Endothelial cell of umbilical vein (primary cell): ENCODE measurements at regions not wholly inside any gene's neighbourhood (a gene's known extent, or its start where the extent isn't known, plus 50 kb on each side); places are given as distances from the start of the nearest gene placed in this dataset.

Experiments used
- BruUV-seq: library from RNA; stranded (reverse); fragments of 400-500 nt; replicated peaks from 2 replicates; lab custom pipeline; 2021; lab: Mats Ljungman, UMichigan
- CTCF ChIA-PET: fragments of 300-600, 350-600 bp; sonication (Branson Sonifier 250); formaldehyde crosslinking; loops from one replicate; lab custom pipeline; 2021; ENCODE audit warnings: antibody characterized with exemption, inconsistent platforms; lab: Charles Lee
- POLR2A ChIA-PET: fragments of 300-600, 350-600 bp; sonication (Branson Sonifier 250); formaldehyde crosslinking; loops from one replicate; lab custom pipeline; 2021; ENCODE audit warnings: antibody characterized with exemption, inconsistent platforms; lab: Charles Lee
- DNase-seq: peaks from one replicate; pipeline ENCODE4 v3.0.0-alpha.2; 2011; ENCODE audit warnings: low read depth, low spot score
- FAIRE-seq: peaks from 2 replicates; lab custom pipeline; 2011; peaks lifted over from hg19 to GRCh38; lab: Jason Lieb, UNC
- H2AFZ ChIP-seq: 2 replicates; pipeline ENCODE4 v1.6.0; 2012; ENCODE audit warnings: low read depth, low read length, control low read depth, inconsistent platforms
- H3K27ac ChIP-seq: 2 replicates; pipeline ENCODE4 v1.5.1; 2011; ENCODE audit warnings: low read depth, mild to moderate bottlenecking, control low read depth, low read length, moderate library complexity; ENCODE audit not compliant: insufficient read depth
- H3K27me3 ChIP-seq, 2 experiments: 2 replicates each; pipeline versions ENCODE4 v1.6.0 to v1.6.1; 2011; ENCODE audit warnings: low read length in 2 of 2, mixed read lengths in 1 of 2; ENCODE audit not compliant: control insufficient read depth in 2 of 2, insufficient read depth in 2 of 2
- H3K36me3 ChIP-seq, 2 experiments: 2 replicates in 1 of 2; 3 replicates in 1 of 2; pipeline ENCODE4 v1.5.1; 2011; ENCODE audit warnings: low read length in 2 of 2, mild to moderate bottlenecking in 1 of 2, moderate library complexity in 1 of 2; ENCODE audit not compliant: control insufficient read depth in 2 of 2, insufficient read depth in 2 of 2; ENCODE audit errors: extremely low read depth in 1 of 2
- H3K4me1 ChIP-seq: 3 replicates; pipeline ENCODE4 v1.5.1; 2011; ENCODE audit warnings: mild to moderate bottlenecking, low read length; ENCODE audit not compliant: control insufficient read depth, insufficient read depth; ENCODE audit errors: extremely low read depth
- H3K4me2 ChIP-seq: 2 replicates; pipeline ENCODE4 v1.6.1; 2011; ENCODE audit warnings: low read length, control low read depth, mixed read lengths; ENCODE audit not compliant: insufficient read depth
- H3K4me3 ChIP-seq, 3 experiments: fragments of 200-600 bp in 1 of 3; sonication (generic), shearing (Covaris generic) in 1 of 3; replicated peaks in 1 of 3; 2 replicates each; pipeline ENCODE4 v1.5.1; 2011 to 2016; ENCODE audit warnings: control low read depth in 3 of 3, low read length in 3 of 3, mild to moderate bottlenecking in 2 of 3, inconsistent platforms in 1 of 3, low read depth in 1 of 3, moderate library complexity in 1 of 3; ENCODE audit not compliant: insufficient read depth in 1 of 3
- H3K79me2 ChIP-seq: 2 replicates; pipeline ENCODE4 v1.6.0; 2012; ENCODE audit warnings: low read length, inconsistent platforms; ENCODE audit not compliant: control insufficient read depth, insufficient read depth
- H3K9ac ChIP-seq: replicated peaks from 2 replicates; pipeline ENCODE3; 2011; ENCODE audit warnings: low read length, control low read depth; ENCODE audit not compliant: insufficient read depth; ENCODE audit errors: extremely low read depth
- H3K9me1 ChIP-seq: replicated peaks from 3 replicates; pipeline ENCODE4 v1.6.0; 2011; ENCODE audit warnings: mild to moderate bottlenecking, low read length; ENCODE audit not compliant: control insufficient read depth, insufficient read depth; ENCODE audit errors: extremely low read depth
- H3K9me3 ChIP-seq: replicated peaks from 2 replicates; pipeline ENCODE4 v1.5.1; 2012; ENCODE audit warnings: low read length, inconsistent platforms; ENCODE audit not compliant: control insufficient read depth, insufficient read depth
- H4K20me1 ChIP-seq: replicated peaks from 2 replicates; pipeline ENCODE3; 2011; ENCODE audit warnings: mild to moderate bottlenecking, low read length; ENCODE audit not compliant: control insufficient read depth, insufficient read depth; ENCODE audit errors: extremely low read depth
- CTCF ChIP-seq, 2 donors: IDR thresholded peaks; 1 replicate in 1 of 2; 2 replicates in 1 of 2; pipeline ENCODE4 v1.5.1; 2011; ENCODE audit warnings: low read length in 2 of 2, mild to moderate bottlenecking in 2 of 2, moderate library complexity in 2 of 2, control low read depth in 1 of 2, inconsistent platforms in 1 of 2, low read depth in 1 of 2; ENCODE audit not compliant: insufficient read depth in 1 of 2; ENCODE audit errors: extremely low read depth in 1 of 2
- EZH2 ChIP-seq: IDR thresholded peaks from 2 replicates; pipeline ENCODE4 v1.6.1; 2012; ENCODE audit warnings: borderline replicate concordance, low read depth, mild to moderate bottlenecking, moderate library complexity, low read length, inconsistent platforms; ENCODE audit not compliant: severe bottlenecking
- JUN ChIP-seq: IDR thresholded peaks from 2 replicates; pipeline ENCODE4 v1.6.1; 2011; ENCODE audit warnings: borderline replicate concordance, low read depth; ENCODE audit not compliant: insufficient read length, insufficient read depth
- dilution Hi-C: fragments of 300-500 bp; cut with MboI; formaldehyde crosslinking; loops from one replicate; pipeline ENCODE4 v1.15.0; 2019; ENCODE audit warnings: low sequenced_read_pairs; ENCODE audit not compliant: extremely low pct_ligation_motif_present
- intact Hi-C: fragments of 100-400 bp; cut with micrococcal nuclease; formaldehyde crosslinking; loops from one replicate; pipeline ENCODE4 v1.10.0; 2022

- FAIRE-seq: no peak
- no peaks in the 10 kb centered on the region for H4K20me1 ChIP-seq
Measured at GRCh38 chr22:47236161-47236560, 473.7 kb downstream of the TBC1D22A start.

More at GRCh38 chr22:47236161-47236560, 473.7 kb downstream of the TBC1D22A start:
- H3K79me2 ChIP-seq: no peaks in the 10 kb centered on the region
- no TSS peak for BruUV-seq
- no peaks in the 10 kb centered on the region for H3K9me1 ChIP-seq
- no peaks in the 10 kb centered on the region for H3K36me3 ChIP-seq
- H3K4me2 ChIP-seq: no peak overlapping the region
- CTCF ChIA-PET: no interaction called here
- intact Hi-C loops: no loop called here
- H3K9me3 ChIP-seq: no peaks in the 10 kb centered on the region
- POLR2A ChIA-PET: no interaction called here
- no peak overlapping the region for H3K4me3 ChIP-seq
- no peaks in the 10 kb centered on the region for H3K27me3 ChIP-seq
- no peak for DNase-seq
- dilution Hi-C loops: no loop called here
- no peak overlapping the region for H2AFZ ChIP-seq
- TF ChIP-seq EZH2: no peak
- TF ChIP-seq JUN: no peak
- no peak for TF ChIP-seq CTCF (IDR thresholded peaks at IDR 0.05; ENCODE audit: extremely low read depth in 1 of 2, insufficient read depth in 1 of 2, low read depth in 1 of 2, low read length in 2 of 2)
- no peak overlapping the region for H3K27ac ChIP-seq
- H3K4me1 ChIP-seq: no peaks in the 10 kb centered on the region
- H3K9ac ChIP-seq: no peak overlapping the region
